Esophagus (tissue), 2 donors: ENCODE measurements at regions not wholly inside any gene's neighbourhood (a gene's known extent, or its start where the extent isn't known, plus 50 kb on each side); places are given as distances from the start of the nearest gene placed in this dataset.
"Not testable (repeated sequence)": the region's sequence is repeated elsewhere in the genome, so short reads cannot be mapped to it uniquely, and the experiment has no call there.

Experiments
- H3K27ac ChIP-seq, 2 donors: one replicate each; pipeline ENCODE4 v1.5.1; 2013; ENCODE audit warnings: low read depth in 2 of 2, mild to moderate bottlenecking in 2 of 2, inconsistent platforms in 1 of 2, low read length in 1 of 2, moderate library complexity in 1 of 2
- H3K27me3 ChIP-seq, 2 donors: one replicate each; pipeline ENCODE4 v1.6.1; 2013; ENCODE audit warnings: low read length in 2 of 2, control low read depth in 1 of 2, mild to moderate bottlenecking in 1 of 2; ENCODE audit not compliant: insufficient read depth in 2 of 2, control insufficient read depth in 1 of 2
- H3K36me3 ChIP-seq, 2 donors: one replicate each; pipeline ENCODE4 v1.6.1; 2013; ENCODE audit warnings: low read length in 1 of 2; ENCODE audit not compliant: control insufficient read depth in 2 of 2, insufficient read depth in 2 of 2
- H3K4me1 ChIP-seq, 2 donors: one replicate each; pipeline ENCODE4 v1.6.1; 2013; ENCODE audit warnings: low read length in 1 of 2; ENCODE audit not compliant: control insufficient read depth in 2 of 2, insufficient read depth in 2 of 2
- H3K4me3 ChIP-seq, 2 donors: one replicate each; pipeline ENCODE4 v1.5.1; 2013; ENCODE audit warnings: low read length in 2 of 2, mild to moderate bottlenecking in 2 of 2, low read depth in 1 of 2, moderate library complexity in 1 of 2
- H3K9me3 ChIP-seq, 2 donors: one replicate each; pipeline ENCODE4 v1.6.1; 2013; ENCODE audit warnings: mild to moderate bottlenecking in 2 of 2, low read depth in 1 of 2, low read length in 1 of 2, moderate library complexity in 1 of 2; ENCODE audit not compliant: control insufficient read depth in 2 of 2, insufficient read depth in 1 of 2
- WGBS, 2 donors: extraction: QIAGEN DNeasy Blood & Tissue Kit; methylation state at CpG; one replicate each; pipeline ENCODE4 v1.1.7; 2013; 5-methylcytosine and 5-hydroxymethylcytosine counted together
- donor health status: healthy with polysubstance abuse.
- donor health status: Bipolar disorder and iron deficiency.

- Histone ChIP-seq H3K27me3 (no peaks in the 10 kb centered on the region), H3K4me1 (no peaks in the 10 kb centered on the region), H3K27ac (no peak overlapping the region), H3K4me3 (no peak overlapping the region), H3K36me3 (no peaks in the 10 kb centered on the region), H3K9me3 (peaks cover 0 to 2% of the 10 kb centered on the region in 2 donors)
- WGBS, 2 donors: 63 to 74% methylated on average over 4 of the region's 4 CpGs
Observed at GRCh38 chr7:52555805-52556204, 479.6 kb upstream of the POM121L12 start.

DNA sequence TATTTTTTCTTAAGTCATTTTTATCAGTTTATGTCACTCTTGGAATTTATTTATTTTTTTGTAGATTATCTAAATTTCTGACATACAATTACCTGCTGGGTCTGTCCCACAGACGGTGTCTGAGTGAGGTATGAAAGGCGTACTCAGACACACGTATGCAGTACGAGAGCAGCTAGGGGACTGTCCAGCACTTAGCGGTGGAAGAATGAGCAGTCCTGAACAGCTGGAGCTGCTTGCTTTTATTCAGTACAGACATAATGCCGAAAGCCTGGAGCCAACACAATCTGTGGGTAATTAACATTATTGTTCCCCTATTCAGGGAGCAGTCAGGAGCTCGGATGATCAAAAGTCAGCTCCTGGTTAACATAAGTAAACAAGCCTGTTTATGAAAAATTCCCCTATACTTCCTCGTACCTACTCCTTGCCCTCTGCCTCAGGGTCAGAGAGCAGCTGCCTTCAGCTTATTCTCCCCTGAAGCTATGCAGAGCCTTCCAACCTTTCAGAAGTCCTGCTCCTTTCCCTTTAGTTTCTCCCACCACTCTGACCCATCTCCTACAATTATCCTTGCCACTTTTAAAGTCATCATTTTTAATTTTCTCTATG is 488.0 kb upstream of the POM121L12 start:
- no peaks in the 10 kb centered on the region for H3K36me3 ChIP-seq
- no peaks in the 10 kb centered on the region for H3K9me3 ChIP-seq
- WGBS, 2 donors: 64 to 73% methylated on average over 8 of the region's 8 CpGs
- no peak overlapping the region for H3K27ac ChIP-seq
- H3K4me1 ChIP-seq: no peaks in the 10 kb centered on the region
- H3K27me3 ChIP-seq: no peaks in the 10 kb centered on the region
- H3K4me3 ChIP-seq: no peak overlapping the region

DNA sequence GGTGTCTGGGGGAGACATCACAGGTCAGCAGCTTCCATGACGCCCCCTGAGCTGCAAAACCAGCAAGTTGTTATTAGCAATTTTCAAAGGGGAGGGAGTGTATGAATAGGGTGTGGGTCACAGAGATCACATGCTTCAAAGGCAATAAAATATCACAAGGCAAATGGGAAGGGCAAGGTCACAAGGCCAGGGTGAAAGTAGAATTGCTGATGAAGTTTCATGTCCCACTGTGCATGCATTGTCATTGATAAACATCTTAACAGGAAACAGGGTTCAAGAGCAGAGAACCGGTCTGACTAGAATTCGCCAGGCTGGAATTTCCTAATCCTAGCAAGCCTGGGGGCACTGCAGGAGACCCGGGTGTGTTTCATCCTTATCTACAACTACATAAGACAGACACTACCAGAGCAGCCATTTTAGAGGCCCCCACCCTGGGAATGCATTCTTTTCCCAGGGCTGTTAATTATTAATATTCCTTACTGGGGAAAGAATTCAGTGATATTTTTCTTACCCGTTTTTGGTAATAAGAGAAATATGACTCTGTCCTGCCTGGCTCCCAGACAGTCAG is 494.2 kb upstream of the POM121L12 start:
- H3K9me3 ChIP-seq, H3K27ac ChIP-seq, H3K4me3 ChIP-seq, H3K36me3 ChIP-seq, H3K27me3 ChIP-seq, H3K4me1 ChIP-seq: not testable (repeated sequence)
- WGBS, 2 donors: 37 to 55% methylated on average over 5 of the region's 5 CpGs

GRCh38 chr7:52540041-52540440 is 495.4 kb upstream of the POM121L12 start:
- 41 to 61% methylated on average over 2 of the region's 2 CpGs for WGBS, 2 donors
- no peaks in the 10 kb centered on the region for H3K27me3 ChIP-seq
- no peaks in the 10 kb centered on the region for H3K9me3 ChIP-seq
- no peaks in the 10 kb centered on the region for H3K4me1 ChIP-seq
- no peak overlapping the region for H3K27ac ChIP-seq
- no peak overlapping the region for H3K4me3 ChIP-seq
- H3K36me3 ChIP-seq: no peaks in the 10 kb centered on the region

DNA sequence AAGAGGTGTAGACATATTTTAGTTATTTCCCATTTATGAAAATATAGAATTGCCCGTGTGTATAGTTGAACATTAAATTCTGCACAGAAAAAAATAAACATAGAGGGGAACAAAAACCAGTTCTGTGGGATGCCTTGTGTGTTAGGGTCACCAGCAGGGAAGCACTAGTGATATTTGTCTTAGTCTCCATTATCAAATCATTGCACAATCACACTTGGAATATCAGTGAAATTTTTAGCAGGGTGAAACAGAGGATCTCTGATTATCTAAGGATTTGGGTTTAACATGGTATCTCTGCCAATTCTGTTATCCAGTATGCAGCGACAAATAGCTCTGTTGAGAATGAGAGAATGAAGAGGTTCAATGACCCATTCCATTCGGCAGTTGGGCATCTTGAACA is 496.0 kb upstream of the POM121L12 start:
- Histone ChIP-seq H3K9me3 (no peaks in the 10 kb centered on the region), H3K4me3 (no peak overlapping the region), H3K4me1 (no peaks in the 10 kb centered on the region), H3K27me3 (no peaks in the 10 kb centered on the region), H3K27ac (no peak overlapping the region), H3K36me3 (no peaks in the 10 kb centered on the region)
- 76 to 82% methylated on average over 3 of the region's 3 CpGs for WGBS, 2 donors

GRCh38 chr7:52537051-52537450 is 498.4 kb upstream of the POM121L12 start:
- WGBS, 2 donors: 56 to 65% methylated on average over 4 of the region's 4 CpGs
- no peak overlapping the region for H3K4me3 ChIP-seq
- no peaks in the 10 kb centered on the region for H3K27me3 ChIP-seq
- H3K9me3 ChIP-seq: no peaks in the 10 kb centered on the region
- no peak overlapping the region for H3K27ac ChIP-seq
- H3K4me1 ChIP-seq: no peaks in the 10 kb centered on the region
- H3K36me3 ChIP-seq: no peaks in the 10 kb centered on the region

DNA sequence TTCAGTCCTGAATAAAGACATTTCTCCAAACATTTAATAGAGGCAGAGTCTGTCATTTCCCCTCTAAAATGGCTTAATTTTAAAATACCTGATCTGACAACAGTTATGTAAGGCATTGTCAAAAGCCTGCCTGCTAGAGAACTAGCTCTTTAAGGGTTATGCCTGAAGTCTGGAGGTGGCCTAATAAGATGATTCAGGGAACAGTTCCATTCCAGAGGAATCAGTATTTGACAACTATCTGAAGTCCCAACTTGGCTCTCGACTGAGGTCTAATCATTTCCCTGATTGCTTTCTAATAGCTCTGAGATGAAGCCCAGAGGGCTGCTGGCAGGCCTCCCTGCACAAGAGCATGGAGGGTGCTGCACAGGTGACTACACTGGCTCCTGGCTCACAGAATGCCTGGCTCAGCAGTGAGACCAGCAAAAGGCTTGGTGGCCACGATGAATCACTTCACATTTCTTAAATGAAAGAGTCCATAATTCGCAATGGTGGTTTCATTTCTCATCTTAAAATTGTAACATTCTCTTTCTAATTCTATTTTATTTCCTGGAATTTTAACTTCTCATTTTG is 509.6 kb upstream of the POM121L12 start:
- no peaks in the 10 kb centered on the region for H3K36me3 ChIP-seq
- H3K27ac ChIP-seq: no peak overlapping the region
- 58 to 74% methylated on average over 3 of the region's 3 CpGs for WGBS, 2 donors
- no peaks in the 10 kb centered on the region for H3K4me1 ChIP-seq
- H3K4me3 ChIP-seq: no peak overlapping the region
- no peaks in the 10 kb centered on the region for H3K27me3 ChIP-seq
- no peaks in the 10 kb centered on the region for H3K9me3 ChIP-seq

DNA sequence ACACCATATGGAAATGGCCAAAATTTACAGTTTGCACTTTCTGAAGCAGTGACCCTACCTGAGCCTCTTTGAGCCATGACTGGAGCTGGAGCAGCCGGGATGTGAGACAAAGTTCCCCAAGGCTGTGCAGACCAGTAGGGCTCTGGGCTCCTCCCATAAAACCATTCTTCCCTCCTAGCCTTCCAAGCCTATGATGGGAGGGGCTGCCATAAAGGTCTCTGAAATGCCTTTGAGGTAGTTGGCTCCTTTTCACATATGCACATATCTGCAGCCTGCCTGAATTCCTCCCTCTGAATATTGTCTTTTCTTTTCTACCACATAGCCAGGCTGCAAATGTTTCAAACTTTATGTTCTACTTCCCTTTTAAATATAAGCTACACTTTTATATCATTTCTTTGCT is 516.6 kb upstream of the POM121L12 start:
- WGBS, 2 donors: 82 to 94% methylated on average over 1 of the region's 1 CpG
- Histone ChIP-seq H3K36me3 (no peaks in the 10 kb centered on the region), H3K4me3 (no peak overlapping the region), H3K27me3 (no peaks in the 10 kb centered on the region), H3K4me1 (no peaks in the 10 kb centered on the region), H3K27ac (no peak overlapping the region), H3K9me3 (peaks cover 3 to 4% of the 10 kb centered on the region in 2 donors)

DNA sequence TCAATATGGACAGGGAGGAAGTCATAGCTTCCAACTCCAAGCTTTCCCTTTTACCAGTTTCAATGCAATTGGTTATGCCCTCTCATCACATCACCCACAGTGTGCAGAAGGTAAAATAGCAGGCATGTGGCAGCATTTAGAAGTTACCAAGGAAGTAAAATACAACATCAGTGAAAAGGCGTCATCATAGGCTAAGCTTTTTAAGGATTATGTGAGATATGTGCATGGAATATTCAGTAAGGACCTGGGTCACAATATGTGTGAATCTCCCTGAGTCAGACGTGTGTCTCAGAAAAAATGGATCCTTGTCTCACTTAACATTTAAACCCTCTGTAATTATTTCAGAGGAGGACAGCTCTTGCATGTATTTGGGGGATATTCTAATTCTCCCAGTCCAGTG is 522.8 kb upstream of the POM121L12 start:
- Histone ChIP-seq H3K27ac (no peak overlapping the region), H3K4me3 (no peak overlapping the region), H3K4me1 (no peaks in the 10 kb centered on the region), H3K9me3 (peaks cover 0 to 4% of the 10 kb centered on the region in 2 donors), H3K27me3 (no peaks in the 10 kb centered on the region), H3K36me3 (no peaks in the 10 kb centered on the region)
- 73 to 77% methylated on average over 2 of the region's 2 CpGs for WGBS, 2 donors
